GM23338 (cell line): ENCODE measurements at regions not wholly inside any gene's neighbourhood (a gene's known extent, or its start where the extent isn't known, plus 50 kb on each side); places are given as distances from the start of the nearest gene placed in this dataset.

Experiments
- EZH2 ChIP-seq: fragments of 200-600 bp; sonication (generic); IDR thresholded peaks from one replicate; pipeline ENCODE4 v1.8.0; 2017; ENCODE audit warnings: antibody characterized with exemption, mild to moderate bottlenecking, low read depth; ENCODE audit not compliant: unreplicated experiment
- EZH2phosphoT487 ChIP-seq: fragments of 200-600 bp; sonication (generic); IDR thresholded peaks from one replicate; pipeline ENCODE4 v1.8.1; 2018; ENCODE audit warnings: antibody characterized with exemption; ENCODE audit not compliant: unreplicated experiment
- JUNB ChIP-seq: IDR thresholded peaks from one replicate; pipeline ENCODE4 v1.6.1; 2016; ENCODE audit warnings: antibody characterized with exemption; ENCODE audit not compliant: unreplicated experiment
- POLR2AphosphoS5 ChIP-seq: IDR thresholded peaks from 2 replicates; pipeline ENCODE4 v1.6.1; 2016; ENCODE audit warnings: antibody characterized with exemption, low read depth
- STAT1 ChIP-seq: IDR thresholded peaks from one replicate; pipeline ENCODE4 v1.6.1; 2016; ENCODE audit warnings: antibody characterized with exemption; ENCODE audit not compliant: unreplicated experiment
- TF ChIP-seq, protein P1 (sequence below), 2 experiments: fragments of 200-600 bp in 1 of 2; sonication (generic) in 1 of 2; conservative IDR thresholded peaks; 2 replicates each; pipeline versions ENCODE4 v1.5.1 to v1.6.1; 2016 to 2017; ENCODE audit warnings: antibody characterized with exemption in 2 of 2, low read depth in 2 of 2, mild to moderate bottlenecking in 2 of 2, moderate library complexity in 1 of 2
- TF ChIP-seq, protein P2 (sequence below): IDR thresholded peaks from one replicate; pipeline ENCODE4 v1.6.1; 2018; ENCODE audit warnings: antibody characterized with exemption; ENCODE audit not compliant: unreplicated experiment

DNA sequence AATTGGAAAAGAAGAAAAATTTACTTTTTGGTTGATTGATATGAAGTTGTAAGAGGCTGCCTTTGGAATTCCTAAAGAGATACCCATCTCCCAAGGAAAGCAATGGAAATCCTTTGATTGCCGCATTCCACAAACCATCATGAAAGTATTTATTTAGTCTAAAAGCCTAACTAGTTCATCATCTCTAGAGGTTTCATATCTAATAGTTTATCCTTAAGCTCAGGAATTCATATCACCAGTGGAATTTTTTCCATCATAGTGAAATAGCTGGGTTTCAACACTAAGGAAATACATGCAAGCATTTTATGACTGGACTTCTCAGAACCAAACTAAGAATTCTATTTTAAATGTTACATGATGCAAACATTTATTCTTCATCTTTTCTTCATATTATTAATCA is 144.9 kb downstream of the FBXO8 start:
- TF ChIP-seq POLR2AphosphoS5 (no peak), EZH2 (no peak), JUNB (no peak), STAT1 (no peak), EZH2phosphoT487 (no peak)
- TF ChIP-seq, protein P1, sequence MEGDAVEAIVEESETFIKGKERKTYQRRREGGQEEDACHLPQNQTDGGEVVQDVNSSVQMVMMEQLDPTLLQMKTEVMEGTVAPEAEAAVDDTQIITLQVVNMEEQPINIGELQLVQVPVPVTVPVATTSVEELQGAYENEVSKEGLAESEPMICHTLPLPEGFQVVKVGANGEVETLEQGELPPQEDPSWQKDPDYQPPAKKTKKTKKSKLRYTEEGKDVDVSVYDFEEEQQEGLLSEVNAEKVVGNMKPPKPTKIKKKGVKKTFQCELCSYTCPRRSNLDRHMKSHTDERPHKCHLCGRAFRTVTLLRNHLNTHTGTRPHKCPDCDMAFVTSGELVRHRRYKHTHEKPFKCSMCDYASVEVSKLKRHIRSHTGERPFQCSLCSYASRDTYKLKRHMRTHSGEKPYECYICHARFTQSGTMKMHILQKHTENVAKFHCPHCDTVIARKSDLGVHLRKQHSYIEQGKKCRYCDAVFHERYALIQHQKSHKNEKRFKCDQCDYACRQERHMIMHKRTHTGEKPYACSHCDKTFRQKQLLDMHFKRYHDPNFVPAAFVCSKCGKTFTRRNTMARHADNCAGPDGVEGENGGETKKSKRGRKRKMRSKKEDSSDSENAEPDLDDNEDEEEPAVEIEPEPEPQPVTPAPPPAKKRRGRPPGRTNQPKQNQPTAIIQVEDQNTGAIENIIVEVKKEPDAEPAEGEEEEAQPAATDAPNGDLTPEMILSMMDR (conservative IDR thresholded peaks at IDR 0.05; ENCODE audit: low read depth in 2 of 2): no peak
- TF ChIP-seq, protein P2, sequence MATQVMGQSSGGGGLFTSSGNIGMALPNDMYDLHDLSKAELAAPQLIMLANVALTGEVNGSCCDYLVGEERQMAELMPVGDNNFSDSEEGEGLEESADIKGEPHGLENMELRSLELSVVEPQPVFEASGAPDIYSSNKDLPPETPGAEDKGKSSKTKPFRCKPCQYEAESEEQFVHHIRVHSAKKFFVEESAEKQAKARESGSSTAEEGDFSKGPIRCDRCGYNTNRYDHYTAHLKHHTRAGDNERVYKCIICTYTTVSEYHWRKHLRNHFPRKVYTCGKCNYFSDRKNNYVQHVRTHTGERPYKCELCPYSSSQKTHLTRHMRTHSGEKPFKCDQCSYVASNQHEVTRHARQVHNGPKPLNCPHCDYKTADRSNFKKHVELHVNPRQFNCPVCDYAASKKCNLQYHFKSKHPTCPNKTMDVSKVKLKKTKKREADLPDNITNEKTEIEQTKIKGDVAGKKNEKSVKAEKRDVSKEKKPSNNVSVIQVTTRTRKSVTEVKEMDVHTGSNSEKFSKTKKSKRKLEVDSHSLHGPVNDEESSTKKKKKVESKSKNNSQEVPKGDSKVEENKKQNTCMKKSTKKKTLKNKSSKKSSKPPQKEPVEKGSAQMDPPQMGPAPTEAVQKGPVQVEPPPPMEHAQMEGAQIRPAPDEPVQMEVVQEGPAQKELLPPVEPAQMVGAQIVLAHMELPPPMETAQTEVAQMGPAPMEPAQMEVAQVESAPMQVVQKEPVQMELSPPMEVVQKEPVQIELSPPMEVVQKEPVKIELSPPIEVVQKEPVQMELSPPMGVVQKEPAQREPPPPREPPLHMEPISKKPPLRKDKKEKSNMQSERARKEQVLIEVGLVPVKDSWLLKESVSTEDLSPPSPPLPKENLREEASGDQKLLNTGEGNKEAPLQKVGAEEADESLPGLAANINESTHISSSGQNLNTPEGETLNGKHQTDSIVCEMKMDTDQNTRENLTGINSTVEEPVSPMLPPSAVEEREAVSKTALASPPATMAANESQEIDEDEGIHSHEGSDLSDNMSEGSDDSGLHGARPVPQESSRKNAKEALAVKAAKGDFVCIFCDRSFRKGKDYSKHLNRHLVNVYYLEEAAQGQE: no peak
